HEK293 (cell line): ENCODE measurements at regions not wholly inside any gene's neighbourhood (a gene's known extent, or its start where the extent isn't known, plus 50 kb on each side); places are given as distances from the start of the nearest gene placed in this dataset.

ENCODE experiments used
- CTCF ChIP-seq: fragments of 450-650 bp; formaldehyde crosslinking; IDR thresholded peaks from 2 replicates; pipeline ENCODE4 v1.5.1; 2016; ENCODE audit warnings: missing biosample characterization, missing genetic modification characterization
- PBX3 ChIP-seq: sonication (generic); formaldehyde crosslinking; IDR thresholded peaks from 2 replicates; pipeline ENCODE4 v1.8.1; 2022; ENCODE audit warnings: mild to moderate bottlenecking, moderate library complexity, missing genetic modification reagents
- ZBTB21 ChIP-seq: fragments of 450-650 bp; formaldehyde crosslinking; IDR thresholded peaks from 2 replicates; pipeline ENCODE4 v1.5.1; 2017; ENCODE audit warnings: missing biosample characterization, missing genetic modification characterization

GRCh38 chr5:158124606-158125316, 265.8 kb upstream of the CLINT1 start:
- TF ChIP-seq CTCF (tag by site-specific recombination): no peak
- no peak for TF ChIP-seq PBX3 (CRISPR knock-in tag)
- no peak for TF ChIP-seq ZBTB21 (tag by site-specific recombination)
